A549 (cell line): ENCODE measurements at regions not wholly inside any gene's neighbourhood (a gene's known extent, or its start where the extent isn't known, plus 50 kb on each side); places are given as distances from the start of the nearest gene placed in this dataset.

Experiments used
- ATAC-seq, 2 experiments: fragments of 200-7000 bp in 1 of 2; fragments of >200 bp in 1 of 2; cut with Nextera tagmentation in 1 of 2; cut with Tn5 transposase in 1 of 2; 3 replicates each; pipeline versions ENCODE4 v1.8.0 to v1.9.1; 2018 to 2020; ENCODE audit warnings: mild to moderate bottlenecking in 1 of 2, moderate library complexity in 1 of 2
- CTCF ChIA-PET: fragments of 300-600 bp; sonication (Branson Sonifier 250); formaldehyde crosslinking; extraction: SDS; loops from one replicate; lab custom pipeline; 2021; ENCODE audit warnings: antibody characterized with exemption, inconsistent platforms; lab: Yijun Ruan, JAX
- POLR2A ChIA-PET: fragments of 350-600 bp; formaldehyde crosslinking; extraction: SDS; loops from one replicate; lab custom pipeline; 2021; ENCODE audit warnings: antibody characterized with exemption, inconsistent platforms; lab: Yijun Ruan, JAX
- DNase-seq, 2 experiments: peaks; one replicate each; pipeline versions ENCODE4 v3.0.0 to v3.0.0-alpha.2; 2011 to 2016; ENCODE audit warnings: low read depth in 1 of 2, low spot score in 1 of 2
- FAIRE-seq: peaks from 2 replicates; lab custom pipeline; 2011; peaks lifted over from hg19 to GRCh38; lab: Jason Lieb, UNC
- H3K27ac ChIP-seq, 2 experiments: fragments of >200 bp; sonication (Bioruptor Twin); formaldehyde crosslinking; 3 replicates each; pipeline ENCODE4 v1.5.1; 2016 to 2017
- H3K4me1 ChIP-seq: fragments of >200 bp; sonication (Bioruptor Twin); formaldehyde crosslinking; 3 replicates; pipeline ENCODE4 v1.6.1; 2016
- H3K4me2 ChIP-seq: fragments of >200 bp; sonication (Bioruptor Twin); formaldehyde crosslinking; 3 replicates; pipeline ENCODE4 v1.6.1; 2016
- H3K4me3 ChIP-seq: fragments of >200 bp; sonication (Bioruptor Twin); formaldehyde crosslinking; 3 replicates; pipeline ENCODE4 v1.5.1; 2016
- H3K9me3 ChIP-seq: fragments of >200 bp; sonication (Bioruptor Twin); formaldehyde crosslinking; 3 replicates; pipeline ENCODE4 v1.6.1; 2016
- ATOH8 ChIP-seq: fragments of 250-450 bp; sonication (Bioruptor Pico); IDR thresholded peaks from 2 replicates; pipeline ENCODE4 v1.5.0; 2020; ENCODE audit warnings: low read depth, mild to moderate bottlenecking, moderate library complexity
- BHLHE40 ChIP-seq: IDR thresholded peaks from 2 replicates; pipeline ENCODE4 v1.6.1; 2012; ENCODE audit warnings: low read depth, low read length, inconsistent platforms
- CBX2 ChIP-seq: fragments of 200-600 bp; sonication (generic); IDR thresholded peaks from 2 replicates; pipeline ENCODE4 v1.6.1; 2016; ENCODE audit warnings: low read depth, mild to moderate bottlenecking, borderline replicate concordance
- CBX8 ChIP-seq: fragments of 200-600 bp; sonication (generic); IDR thresholded peaks from 2 replicates; pipeline ENCODE4 v1.6.1; 2016
- EHF ChIP-seq: fragments of 250-450 bp; sonication (Bioruptor Pico); IDR thresholded peaks from 2 replicates; pipeline ENCODE4 v1.5.0; 2020; ENCODE audit warnings: mild to moderate bottlenecking
- EHMT2 ChIP-seq: fragments of 200-600 bp; sonication (generic); IDR thresholded peaks from 2 replicates; pipeline ENCODE4 v1.6.1; 2016; ENCODE audit warnings: antibody characterized with exemption, low read depth, mild to moderate bottlenecking, moderate library complexity
- ESRRA ChIP-seq: fragments of 150-350 bp; IDR thresholded peaks from 2 replicates; pipeline ENCODE4 v1.6.1; 2014; ENCODE audit warnings: mild to moderate bottlenecking, low read length, borderline replicate concordance
- FOSB ChIP-seq: fragments of 250-450 bp; sonication (Bioruptor Pico); IDR thresholded peaks from 2 replicates; pipeline ENCODE4 v1.5.0; 2020; ENCODE audit warnings: mild to moderate bottlenecking, moderate library complexity
- FOSL2 ChIP-seq, 2 experiments: fragments of 450-650 bp in 1 of 2; fragments of >200 bp in 1 of 2; sonication (Bioruptor Twin) in 1 of 2; formaldehyde crosslinking; IDR thresholded peaks; 2 replicates each; pipeline versions ENCODE4 v1.5.0 to v1.6.1; 2016 to 2020; ENCODE audit warnings: mild to moderate bottlenecking in 1 of 2, moderate library complexity in 1 of 2
- FOXS1 ChIP-seq: fragments of 250-450 bp; sonication (Bioruptor Pico); IDR thresholded peaks from 2 replicates; pipeline ENCODE4 v1.5.0; 2020; ENCODE audit warnings: mild to moderate bottlenecking, moderate library complexity
- HDAC2 ChIP-seq: fragments of 200-600 bp; sonication (generic); IDR thresholded peaks from 2 replicates; pipeline ENCODE4 v1.6.1; 2016
- JUN ChIP-seq, 2 experiments: fragments of >200 bp; sonication (Bioruptor Twin); formaldehyde crosslinking; IDR thresholded peaks; 2 replicates in 1 of 2; 3 replicates in 1 of 2; pipeline ENCODE4 v1.6.1; 2016 to 2017
- KDM1A ChIP-seq: fragments of 200-600 bp; sonication (generic); IDR thresholded peaks from 2 replicates; pipeline ENCODE4 v1.6.1; 2016; ENCODE audit warnings: low read depth, mild to moderate bottlenecking
- KDM5A ChIP-seq: fragments of 200-600 bp; sonication (generic); IDR thresholded peaks from 2 replicates; pipeline ENCODE4 v1.6.1; 2016; ENCODE audit warnings: antibody characterized with exemption, mild to moderate bottlenecking
- MAZ ChIP-seq: fragments of 150-350 bp; IDR thresholded peaks from 2 replicates; pipeline ENCODE4 v1.6.1; 2014; ENCODE audit warnings: antibody characterized with exemption, low read depth, low read length, borderline replicate concordance
- NFE2L2 ChIP-seq: fragments of 150-350 bp; conservative IDR thresholded peaks from 2 replicates; pipeline ENCODE4 v1.6.1; 2014; ENCODE audit warnings: low read length
- NR3C1 ChIP-seq: fragments of >200 bp; sonication (Bioruptor Twin); formaldehyde crosslinking; IDR thresholded peaks from 3 replicates; pipeline ENCODE4 v1.6.1; 2017
- REST ChIP-seq: fragments of 200-600 bp; sonication (generic); IDR thresholded peaks from 2 replicates; pipeline ENCODE4 v1.6.1; 2016; ENCODE audit warnings: antibody characterized with exemption, mild to moderate bottlenecking, moderate library complexity
- RFX5 ChIP-seq: fragments of 450-650 bp; IDR thresholded peaks from 2 replicates; pipeline ENCODE4 v1.7.1; 2014; ENCODE audit warnings: antibody characterized with exemption, mild to moderate bottlenecking, moderate library complexity
- RNF2 ChIP-seq: fragments of 200-600 bp; sonication (generic); IDR thresholded peaks from 2 replicates; pipeline ENCODE4 v1.6.1; 2016; ENCODE audit warnings: low read depth, mild to moderate bottlenecking, antibody characterized with exemption, moderate library complexity, borderline replicate concordance
- SMC3 ChIP-seq: fragments of >200 bp; sonication (Bioruptor Twin); formaldehyde crosslinking; IDR thresholded peaks from 3 replicates; pipeline ENCODE4 v1.6.1; 2018; ENCODE audit warnings: inconsistent platforms
- SREBF2 ChIP-seq: fragments of 450-650 bp; IDR thresholded peaks from 2 replicates; pipeline ENCODE4 v1.6.1; 2014; ENCODE audit warnings: mild to moderate bottlenecking, moderate library complexity
- TP53 ChIP-seq: fragments of 250-450 bp; sonication (Bioruptor Pico); IDR thresholded peaks from 2 replicates; pipeline ENCODE4 v1.5.0; 2021; ENCODE audit warnings: mild to moderate bottlenecking, moderate library complexity
- USF2 ChIP-seq: fragments of 450-650 bp; IDR thresholded peaks from 2 replicates; pipeline ENCODE4 v1.6.1; 2014; ENCODE audit warnings: antibody characterized with exemption
- WGBS: methylation state at CpG from one replicate; pipeline ENCODE4 v1.1.6; 2017; ENCODE audit errors: missing lambda C conversion rate; 5-methylcytosine and 5-hydroxymethylcytosine counted together
- TF ChIP-seq, protein P1 (sequence below): fragments of 150-350 bp; IDR thresholded peaks from 2 replicates; pipeline ENCODE4 v1.6.1; 2014; ENCODE audit warnings: low read depth, mild to moderate bottlenecking, low read length

DNA sequence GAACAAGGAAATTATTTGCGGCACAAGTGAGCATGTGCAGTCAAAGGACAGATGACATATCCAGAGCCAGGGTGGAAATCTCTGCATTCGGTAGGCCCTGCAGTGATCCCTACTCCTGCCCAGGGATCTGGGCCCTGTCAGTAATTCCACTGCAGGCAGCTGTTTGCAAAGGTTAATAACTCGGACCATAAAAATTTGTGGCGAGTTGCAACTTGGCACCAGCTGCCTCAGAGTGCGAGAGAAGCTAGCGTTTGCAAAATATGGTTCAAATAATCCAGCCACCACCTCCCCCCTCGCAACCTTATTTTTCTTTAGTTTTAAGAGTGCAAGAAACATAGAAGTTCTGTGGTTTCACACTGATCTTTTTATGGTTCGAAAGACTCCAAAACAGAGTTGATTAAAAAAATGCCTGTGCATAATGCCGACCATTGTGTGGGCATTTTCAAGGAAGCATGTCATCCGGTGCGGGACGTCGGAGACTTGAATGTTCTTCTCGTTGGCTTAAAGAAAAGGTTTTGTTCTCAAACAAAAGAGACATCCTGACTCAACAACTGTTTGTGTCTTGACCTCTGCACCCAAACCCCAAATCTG, 224.5 kb downstream of the BCL11B start:
- CTCF ChIA-PET: interaction anchor here (0.7 to 1.4 kb wide), 2 partner anchors 8 to 19 kb away, joined by 3 read pairs; no protein-coding TSS in a partner anchor
- FAIRE-seq (no peak), DNase-seq (no peak), ATAC-seq (no peak)
- 60% methylated on average over 14 of the region's 14 CpGs for WGBS
- H3K4me2 ChIP-seq: no peak overlapping the region
- no peak overlapping the region for H3K4me3 ChIP-seq
- POLR2A ChIA-PET: no interaction called here
- no peaks in the 10 kb centered on the region for H3K4me1 ChIP-seq
- peaks cover 19% of the 10 kb centered on the region; the same call in 2 of the 3 replicates for H3K9me3 ChIP-seq
- TF ChIP-seq SREBF2: no peak
- no peak overlapping the region for H3K27ac ChIP-seq

GRCh38 chr14:99050309-99050708, 221.7 kb downstream of the BCL11B start:
- H3K27ac ChIP-seq: no peak overlapping the region
- TF ChIP-seq FOSB (CRISPR knock-in tag): no peak
- no peak for TF ChIP-seq EHF (CRISPR knock-in tag)
- no peak for TF ChIP-seq EHMT2
- no peak for TF ChIP-seq ESRRA
- no peak for TF ChIP-seq RNF2
- no peak for TF ChIP-seq RFX5
- TF ChIP-seq FOSL2 (IDR thresholded peaks at IDR 0.05): no peak
- TF ChIP-seq FOSL2 (CRISPR knock-in tag; IDR thresholded peaks at IDR 0.05): no peak
- no peak for TF ChIP-seq JUN (IDR thresholded peaks at IDR 0.05)
- no peak for TF ChIP-seq BHLHE40
- TF ChIP-seq MAZ: no peak
- no peak for TF ChIP-seq KDM1A
- TF ChIP-seq HDAC2: no peak
- TF ChIP-seq CBX8: no peak
- H3K9me3 ChIP-seq: peaks cover 18% of the 10 kb centered on the region; the same call in 2 of the 3 replicates
- no peak for ATAC-seq
- ChIA-PET POLR2A (no interaction called here), CTCF (no interaction called here)
- H3K4me3 ChIP-seq: no peak overlapping the region
- no peak for DNase-seq
- no peak for FAIRE-seq
- WGBS: 3% methylated on average over 1 of the region's 1 CpG
- H3K4me2 ChIP-seq: no peak overlapping the region
- H3K4me1 ChIP-seq: no peaks in the 10 kb centered on the region

GRCh38 chr14:99052467-99052866, 219.5 kb downstream of the BCL11B start:
- ATAC-seq (no peak), DNase-seq (no peak), FAIRE-seq (no peak)
- POLR2A ChIA-PET: no interaction called here
- no peak overlapping the region for H3K4me2 ChIP-seq
- CTCF ChIA-PET: no interaction called here
- no peak for TF ChIP-seq TP53 (CRISPR knock-in tag)
- no peak for TF ChIP-seq RNF2
- TF ChIP-seq CBX2: no peak
- TF ChIP-seq NR3C1: no peak
- TF ChIP-seq FOXS1 (CRISPR knock-in tag): no peak
- H3K4me3 ChIP-seq: no peak overlapping the region
- H3K4me1 ChIP-seq: no peaks in the 10 kb centered on the region
- no peak overlapping the region for H3K27ac ChIP-seq
- WGBS: 9% methylated on average over 2 of the region's 2 CpGs
- H3K9me3 ChIP-seq: peaks cover 18% of the 10 kb centered on the region; the same call in 2 of the 3 replicates

GRCh38 chr14:99055019-99055418, 217.0 kb downstream of the BCL11B start:
- H3K4me1 ChIP-seq: no peaks in the 10 kb centered on the region
- no peak for FAIRE-seq
- H3K4me2 ChIP-seq: no peak overlapping the region
- no peak overlapping the region for H3K4me3 ChIP-seq
- CTCF ChIA-PET: no interaction called here
- 0 out of 6 replicates have a peak, but pooled peaks of 1 of the 2 experiments have one; percentile 62 for ATAC-seq
- no peak overlapping the region for H3K27ac ChIP-seq
- POLR2A ChIA-PET: no interaction called here
- 21% methylated on average over 4 of the region's 4 CpGs for WGBS
- no peak for DNase-seq
- H3K9me3 ChIP-seq: peaks cover 18% of the 10 kb centered on the region; the same call in 2 of the 3 replicates
- TF ChIP-seq REST (no peak), NFE2L2 (no peak), TP53 (CRISPR knock-in tag) (no peak), KDM5A (no peak), EHF (CRISPR knock-in tag) (no peak), MAZ (no peak), USF2 (no peak), ATOH8 (CRISPR knock-in tag) (no peak), SMC3 (no peak)
- TF ChIP-seq, protein P1, sequence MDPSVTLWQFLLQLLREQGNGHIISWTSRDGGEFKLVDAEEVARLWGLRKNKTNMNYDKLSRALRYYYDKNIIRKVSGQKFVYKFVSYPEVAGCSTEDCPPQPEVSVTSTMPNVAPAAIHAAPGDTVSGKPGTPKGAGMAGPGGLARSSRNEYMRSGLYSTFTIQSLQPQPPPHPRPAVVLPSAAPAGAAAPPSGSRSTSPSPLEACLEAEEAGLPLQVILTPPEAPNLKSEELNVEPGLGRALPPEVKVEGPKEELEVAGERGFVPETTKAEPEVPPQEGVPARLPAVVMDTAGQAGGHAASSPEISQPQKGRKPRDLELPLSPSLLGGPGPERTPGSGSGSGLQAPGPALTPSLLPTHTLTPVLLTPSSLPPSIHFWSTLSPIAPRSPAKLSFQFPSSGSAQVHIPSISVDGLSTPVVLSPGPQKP: no peak
